Lung (tissue), 11 donors: ENCODE measurements at regions not wholly inside any gene's neighbourhood (a gene's known extent, or its start where the extent isn't known, plus 50 kb on each side); places are given as distances from the start of the nearest gene placed in this dataset.

Experiments
- ATAC-seq: fragments of 200-7000 bp; cut with Tn5 transposase; one replicate; pipeline ENCODE4 v1.9.1; 2020; ENCODE audit warnings: moderate number of reproducible peaks; ENCODE audit not compliant: insufficient read depth, low FRiP score
- DNase-seq, 3 donors: peaks; one replicate each; pipeline ENCODE4 v3.0.0-alpha.2; 2013 to 2017
- H3K27ac ChIP-seq, 2 donors: one replicate each; pipeline ENCODE4 v1.5.1; 2013; ENCODE audit warnings: mild to moderate bottlenecking in 2 of 2, moderate library complexity in 2 of 2, control low read depth in 1 of 2, inconsistent platforms in 1 of 2, low read depth in 1 of 2, low read length in 1 of 2
- H3K27me3 ChIP-seq, 3 donors: one replicate each; pipeline ENCODE4 v1.5.1; 2013; ENCODE audit warnings: low read length in 2 of 3; ENCODE audit not compliant: control insufficient read depth in 3 of 3, insufficient read depth in 3 of 3
- H3K36me3 ChIP-seq, 4 donors: one replicate each; pipeline ENCODE4 v1.5.1; 2013; ENCODE audit warnings: low read length in 4 of 4, mild to moderate bottlenecking in 1 of 4, moderate library complexity in 1 of 4; ENCODE audit not compliant: control insufficient read depth in 4 of 4, insufficient read depth in 4 of 4
- H3K4me1 ChIP-seq, 5 donors: one replicate each; pipeline ENCODE4 v1.5.1; 2013; ENCODE audit warnings: low read length in 5 of 5, mild to moderate bottlenecking in 2 of 5, moderate library complexity in 1 of 5; ENCODE audit not compliant: control insufficient read depth in 5 of 5, insufficient read depth in 5 of 5
- H3K4me3 ChIP-seq: one replicate; pipeline ENCODE4 v1.5.1; 2013; ENCODE audit warnings: mild to moderate bottlenecking, control low read depth, moderate library complexity
- H3K9ac ChIP-seq, 2 donors: one replicate each; pipeline ENCODE4 v1.5.1; 2013; ENCODE audit warnings: low read length in 2 of 2, control low read depth in 1 of 2; ENCODE audit not compliant: insufficient read depth in 1 of 2
- H3K9me3 ChIP-seq, 4 donors: one replicate each; pipeline ENCODE4 v1.5.1; 2013; ENCODE audit warnings: low read length in 3 of 4, mild to moderate bottlenecking in 1 of 4, moderate library complexity in 1 of 4; ENCODE audit not compliant: control insufficient read depth in 4 of 4, insufficient read depth in 3 of 4
- WGBS, 2 donors: extraction: QIAGEN DNeasy Blood & Tissue Kit; methylation state at CpG; one replicate each; pipeline ENCODE4 v1.1.7; 2013; 5-methylcytosine and 5-hydroxymethylcytosine counted together
- TF ChIP-seq, protein P1 (sequence below): IDR thresholded peaks from 2 replicates; pipeline ENCODE4 v1.5.1; 2012; ENCODE audit warnings: mild to moderate bottlenecking; ENCODE audit errors: control extremely low read depth, extremely low read depth
- donor health status: control.
- donor health status: control.
- donor health status: Bipolar disorder and iron deficiency.
- donor health status: healthy.
- donor health status: DM: yes; HTN: yes; CAD: no.

DNA sequence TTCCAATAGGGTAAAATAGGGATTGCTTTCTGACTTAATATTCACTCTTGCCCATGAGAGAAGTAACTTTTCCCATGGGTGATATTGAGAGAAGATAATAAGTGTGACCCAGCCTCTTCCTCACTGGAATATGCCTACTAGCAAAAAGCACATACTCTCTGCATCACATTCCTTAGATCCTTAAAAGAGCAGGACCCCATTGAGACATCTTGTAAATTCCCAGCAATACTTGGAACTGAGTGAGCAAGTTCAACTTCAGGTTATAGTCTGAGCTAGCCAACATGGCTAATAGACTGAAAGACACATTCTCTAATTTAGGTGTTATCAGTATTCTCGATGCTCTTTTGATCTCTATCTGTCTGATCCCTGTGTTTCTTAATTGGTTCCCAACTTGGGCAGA is 1372.3 kb downstream of the STIM2 start:
- Histone ChIP-seq H3K36me3 (no peaks in the 10 kb centered on the region), H3K27me3 (no peaks in the 10 kb centered on the region), H3K9me3 (no peaks in the 10 kb centered on the region), H3K4me1 (peaks cover 0 to 4% (median 0%) of the 10 kb centered on the region in 5 donors), H3K4me3 (no peak overlapping the region), H3K27ac (no peak overlapping the region), H3K9ac (no peak overlapping the region)
- WGBS, 2 donors = 53 to 64% methylated on average over 1 of the region's 1 CpG
- DNase-seq (no peak), ATAC-seq (no peak)
- TF ChIP-seq, protein P1, sequence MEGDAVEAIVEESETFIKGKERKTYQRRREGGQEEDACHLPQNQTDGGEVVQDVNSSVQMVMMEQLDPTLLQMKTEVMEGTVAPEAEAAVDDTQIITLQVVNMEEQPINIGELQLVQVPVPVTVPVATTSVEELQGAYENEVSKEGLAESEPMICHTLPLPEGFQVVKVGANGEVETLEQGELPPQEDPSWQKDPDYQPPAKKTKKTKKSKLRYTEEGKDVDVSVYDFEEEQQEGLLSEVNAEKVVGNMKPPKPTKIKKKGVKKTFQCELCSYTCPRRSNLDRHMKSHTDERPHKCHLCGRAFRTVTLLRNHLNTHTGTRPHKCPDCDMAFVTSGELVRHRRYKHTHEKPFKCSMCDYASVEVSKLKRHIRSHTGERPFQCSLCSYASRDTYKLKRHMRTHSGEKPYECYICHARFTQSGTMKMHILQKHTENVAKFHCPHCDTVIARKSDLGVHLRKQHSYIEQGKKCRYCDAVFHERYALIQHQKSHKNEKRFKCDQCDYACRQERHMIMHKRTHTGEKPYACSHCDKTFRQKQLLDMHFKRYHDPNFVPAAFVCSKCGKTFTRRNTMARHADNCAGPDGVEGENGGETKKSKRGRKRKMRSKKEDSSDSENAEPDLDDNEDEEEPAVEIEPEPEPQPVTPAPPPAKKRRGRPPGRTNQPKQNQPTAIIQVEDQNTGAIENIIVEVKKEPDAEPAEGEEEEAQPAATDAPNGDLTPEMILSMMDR = no peak

DNA sequence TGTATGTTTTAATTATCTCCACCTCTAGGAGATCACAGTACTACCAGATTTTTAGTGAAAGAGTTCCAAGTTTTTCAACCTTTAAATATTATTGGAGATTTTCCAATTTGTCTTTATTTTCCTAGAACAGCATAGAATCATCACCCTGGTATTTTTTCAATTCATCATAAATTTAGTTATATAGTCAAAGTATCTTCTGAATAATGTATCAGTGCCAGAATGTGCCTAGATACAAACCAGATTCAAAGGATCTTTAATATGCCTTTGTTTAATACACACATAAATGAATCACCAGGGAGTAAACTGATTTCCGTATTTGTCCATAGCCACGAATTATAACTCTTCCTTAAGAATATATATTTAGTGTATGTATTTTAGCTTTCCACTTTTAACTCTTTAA is 1373.1 kb downstream of the STIM2 start:
- DNase-seq = no peak
- 77 to 92% methylated on average over 2 of the region's 2 CpGs for WGBS, 2 donors
- Histone ChIP-seq H3K4me1 (peaks cover 0 to 4% (median 0%) of the 10 kb centered on the region in 5 donors), H3K27ac (no peak overlapping the region), H3K9me3 (no peaks in the 10 kb centered on the region), H3K9ac (no peak overlapping the region), H3K27me3 (no peaks in the 10 kb centered on the region), H3K4me3 (no peak overlapping the region), H3K36me3 (no peaks in the 10 kb centered on the region)
- no peak for ATAC-seq
- TF ChIP-seq, protein P1 = no peak

DNA sequence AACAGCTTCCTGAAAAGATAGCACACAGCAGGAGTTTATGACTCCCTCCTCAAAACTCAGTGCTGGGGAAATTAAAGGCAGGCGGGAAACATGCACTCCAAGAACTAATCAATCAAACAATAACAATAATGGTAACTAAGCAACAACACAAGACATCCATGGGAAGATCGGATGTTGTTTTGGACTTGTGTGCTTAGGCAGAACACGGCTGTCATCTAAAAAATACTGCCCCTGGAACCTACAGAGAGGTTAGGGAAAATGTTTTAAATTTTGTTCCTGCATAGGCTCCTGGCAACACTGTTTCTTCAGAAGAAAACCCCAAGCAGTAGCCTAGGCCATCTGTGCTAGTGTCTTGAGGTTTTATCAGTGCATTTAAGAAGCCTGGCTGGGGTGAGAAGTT is 1378.2 kb downstream of the STIM2 start:
- Histone ChIP-seq H3K4me1 (no peaks in the 10 kb centered on the region), H3K9ac (no peak overlapping the region), H3K9me3 (no peaks in the 10 kb centered on the region), H3K27ac (no peak overlapping the region), H3K27me3 (no peaks in the 10 kb centered on the region), H3K36me3 (no peaks in the 10 kb centered on the region), H3K4me3 (no peak overlapping the region)
- ATAC-seq (no peak), DNase-seq (no peak)
- 57 to 65% methylated on average over 3 of the region's 3 CpGs for WGBS, 2 donors
- TF ChIP-seq, protein P1 = no peak

DNA sequence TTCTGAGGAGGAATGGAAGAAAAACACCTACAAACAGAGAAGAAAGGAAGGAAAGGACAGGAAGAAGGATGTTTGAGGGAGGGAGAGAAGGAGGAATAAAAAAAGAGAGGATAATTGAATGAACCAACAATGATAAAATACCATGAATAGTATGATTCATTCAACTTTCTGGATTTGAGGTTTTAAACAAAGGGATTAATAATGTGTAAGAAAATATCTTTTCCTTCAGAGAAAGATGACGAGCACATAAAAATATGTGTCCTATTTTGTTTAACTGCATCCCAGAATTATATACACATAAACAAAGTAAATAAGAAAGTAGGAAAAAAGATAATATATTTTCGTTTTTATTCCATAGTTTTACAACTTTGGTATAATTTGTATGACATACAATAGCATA is 1380.4 kb downstream of the STIM2 start:
- Histone ChIP-seq H3K36me3 (no peaks in the 10 kb centered on the region), H3K9me3 (no peaks in the 10 kb centered on the region), H3K27ac (no peak overlapping the region), H3K27me3 (no peaks in the 10 kb centered on the region), H3K4me3 (no peak overlapping the region), H3K9ac (no peak overlapping the region), H3K4me1 (no peaks in the 10 kb centered on the region)
- ATAC-seq (no peak), DNase-seq (no peak)
- 65 to 70% methylated on average over 2 of the region's 2 CpGs for WGBS, 2 donors
- TF ChIP-seq, protein P1 = no peak
